Mammary epithelial cell (primary cell): ENCODE measurements at regions not wholly inside any gene's neighbourhood (a gene's known extent, or its start where the extent isn't known, plus 50 kb on each side); places are given as distances from the start of the nearest gene placed in this dataset.

Experiments
- CTCF ChIP-seq, 2 donors: IDR thresholded peaks in 1 of 2; conservative IDR thresholded peaks in 1 of 2; 2 replicates each; pipeline ENCODE4 v1.5.1; 2011 to 2012; ENCODE audit warnings: inconsistent platforms in 2 of 2, low read length in 2 of 2, mild to moderate bottlenecking in 2 of 2, control low read depth in 1 of 2, low read depth in 1 of 2; ENCODE audit not compliant: insufficient read depth in 1 of 2; ENCODE audit errors: extremely low read depth in 1 of 2
- EZH2 ChIP-seq: IDR thresholded peaks from 2 replicates; pipeline ENCODE4 v1.6.1; 2012; ENCODE audit warnings: low read length, inconsistent platforms, borderline replicate concordance

- TF ChIP-seq CTCF (conservative IDR thresholded peaks at IDR 0.05 in 1 of 2, IDR thresholded peaks at IDR 0.05 in 1 of 2; ENCODE audit: extremely low read depth in 1 of 2, insufficient read depth in 1 of 2, low read depth in 1 of 2, low read length in 2 of 2) (no peak), EZH2 (no peak)
These were observed 203.0 kb upstream of the IGF1R start for GRCh38 chr15:98445315-98445714.
